Astrocyte (in vitro differentiated cells and primary cell): ENCODE measurements at regions not wholly inside any gene's neighbourhood (a gene's known extent, or its start where the extent isn't known, plus 50 kb on each side); places are given as distances from the start of the nearest gene placed in this dataset.

Source experiments
- EZH2 ChIP-seq: IDR thresholded peaks from 2 replicates; pipeline ENCODE4 v1.6.1; 2012; ENCODE audit warnings: mild to moderate bottlenecking, low read length, inconsistent platforms; ENCODE audit not compliant: insufficient read depth
- TF ChIP-seq, protein P1 (sequence below): IDR thresholded peaks from 2 replicates; pipeline ENCODE4 v1.5.1; 2011; ENCODE audit warnings: low read depth, mild to moderate bottlenecking, inconsistent platforms, low read length, moderate library complexity; ENCODE audit not compliant: insufficient read depth

DNA sequence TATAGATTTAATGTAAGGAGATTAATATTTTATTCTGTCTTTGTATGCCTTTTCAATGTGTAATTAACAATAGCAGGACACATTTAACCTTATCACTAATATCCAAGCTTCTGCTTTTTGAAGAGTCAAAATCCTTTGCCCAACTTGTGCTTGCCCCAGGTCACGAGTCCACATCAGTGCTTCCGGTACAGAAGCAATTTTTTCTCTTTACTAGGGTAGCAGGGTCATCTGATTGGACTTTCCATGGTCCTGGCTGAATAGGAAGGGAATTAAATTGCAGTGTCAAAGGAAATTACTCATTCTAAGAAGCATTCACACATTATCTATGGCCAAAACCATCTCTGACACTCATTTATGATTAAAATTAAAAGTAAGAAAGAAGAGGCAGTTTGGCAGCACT is 460.5 kb upstream of the ADGRL2 start:
- TF ChIP-seq, protein P1, sequence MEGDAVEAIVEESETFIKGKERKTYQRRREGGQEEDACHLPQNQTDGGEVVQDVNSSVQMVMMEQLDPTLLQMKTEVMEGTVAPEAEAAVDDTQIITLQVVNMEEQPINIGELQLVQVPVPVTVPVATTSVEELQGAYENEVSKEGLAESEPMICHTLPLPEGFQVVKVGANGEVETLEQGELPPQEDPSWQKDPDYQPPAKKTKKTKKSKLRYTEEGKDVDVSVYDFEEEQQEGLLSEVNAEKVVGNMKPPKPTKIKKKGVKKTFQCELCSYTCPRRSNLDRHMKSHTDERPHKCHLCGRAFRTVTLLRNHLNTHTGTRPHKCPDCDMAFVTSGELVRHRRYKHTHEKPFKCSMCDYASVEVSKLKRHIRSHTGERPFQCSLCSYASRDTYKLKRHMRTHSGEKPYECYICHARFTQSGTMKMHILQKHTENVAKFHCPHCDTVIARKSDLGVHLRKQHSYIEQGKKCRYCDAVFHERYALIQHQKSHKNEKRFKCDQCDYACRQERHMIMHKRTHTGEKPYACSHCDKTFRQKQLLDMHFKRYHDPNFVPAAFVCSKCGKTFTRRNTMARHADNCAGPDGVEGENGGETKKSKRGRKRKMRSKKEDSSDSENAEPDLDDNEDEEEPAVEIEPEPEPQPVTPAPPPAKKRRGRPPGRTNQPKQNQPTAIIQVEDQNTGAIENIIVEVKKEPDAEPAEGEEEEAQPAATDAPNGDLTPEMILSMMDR: no peak
- no peak for TF ChIP-seq EZH2
